Neuronal stem cell (in vitro differentiated cells): ENCODE measurements at regions not wholly inside any gene's neighbourhood (a gene's known extent, or its start where the extent isn't known, plus 50 kb on each side); places are given as distances from the start of the nearest gene placed in this dataset.

Source experiments
- DNase-seq: peaks from one replicate; pipeline ENCODE4 v3.0.0-alpha.2; 2013; ENCODE audit warnings: low spot score
- H2AFZ ChIP-seq: one replicate; pipeline ENCODE4 v1.6.1; 2013; ENCODE audit warnings: mild to moderate bottlenecking, low read length, inconsistent platforms
- H2AK5ac ChIP-seq: 2 replicates; pipeline ENCODE4 v1.6.1; 2013; ENCODE audit warnings: low read depth, mild to moderate bottlenecking, inconsistent platforms, low read length, moderate library complexity, mixed read lengths
- H2BK120ac ChIP-seq: 2 replicates; pipeline ENCODE4 v1.6.1; 2013; ENCODE audit warnings: low read depth, mild to moderate bottlenecking, inconsistent platforms, low read length, moderate library complexity, mixed read lengths
- H2BK12ac ChIP-seq: one replicate; pipeline ENCODE4 v1.6.1; 2013; ENCODE audit warnings: low read length, inconsistent platforms
- H2BK15ac ChIP-seq: 2 replicates; pipeline ENCODE4 v1.6.1; 2013; ENCODE audit warnings: mild to moderate bottlenecking, low read length, inconsistent platforms, mixed read lengths
- H2BK5ac ChIP-seq: one replicate; pipeline ENCODE4 v1.6.1; 2013; ENCODE audit warnings: inconsistent platforms, mild to moderate bottlenecking, low read length, moderate library complexity
- H3K14ac ChIP-seq: one replicate; pipeline ENCODE4 v1.6.1; 2013; ENCODE audit warnings: low read length, inconsistent platforms
- H3K18ac ChIP-seq: 2 replicates; pipeline ENCODE4 v1.6.1; 2013; ENCODE audit warnings: low read length, inconsistent platforms
- H3K23ac ChIP-seq: 2 replicates; pipeline ENCODE4 v1.6.1; 2013; ENCODE audit warnings: low read depth, mild to moderate bottlenecking, mixed read lengths, low read length, inconsistent platforms; ENCODE audit not compliant: poor library complexity
- H3K27ac ChIP-seq: replicated peaks from 3 replicates; pipeline ENCODE4 v1.5.1; 2013; ENCODE audit warnings: low read length, inconsistent platforms
- H3K27me3 ChIP-seq, 3 experiments: 2 replicates each; pipeline ENCODE4 v1.6.1; 2013; ENCODE audit warnings: low read length in 3 of 3, mild to moderate bottlenecking in 2 of 3, inconsistent platforms in 1 of 3, low read depth in 1 of 3, mixed read lengths in 1 of 3, moderate library complexity in 1 of 3; ENCODE audit not compliant: control insufficient read depth in 3 of 3, insufficient read depth in 3 of 3
- H3K36me3 ChIP-seq, 2 donors: replicated peaks in 1 of 2; 2 replicates each; pipeline ENCODE4 v1.6.1; 2013; ENCODE audit warnings: low read length in 2 of 2; ENCODE audit not compliant: control insufficient read depth in 2 of 2, insufficient read depth in 2 of 2
- H3K4ac ChIP-seq: 2 replicates; pipeline ENCODE4 v1.6.1; 2013; ENCODE audit warnings: inconsistent platforms, mild to moderate bottlenecking, low read length, moderate library complexity
- H3K4me1 ChIP-seq, 2 donors: 1 replicate in 1 of 2; 2 replicates in 1 of 2; pipeline ENCODE4 v1.6.1; 2013; ENCODE audit warnings: low read length in 2 of 2, low read depth in 1 of 2; ENCODE audit not compliant: control insufficient read depth in 2 of 2, insufficient read depth in 1 of 2
- H3K4me2 ChIP-seq: one replicate; pipeline ENCODE4 v1.6.1; 2013; ENCODE audit warnings: mild to moderate bottlenecking, low read length, inconsistent platforms; ENCODE audit not compliant: insufficient read depth, poor library complexity, severe bottlenecking
- H3K4me3 ChIP-seq, 2 donors: 2 replicates each; pipeline ENCODE4 v1.5.1; 2013; ENCODE audit warnings: low read length in 2 of 2, mild to moderate bottlenecking in 2 of 2, inconsistent platforms in 1 of 2, moderate library complexity in 1 of 2
- H3K79me1 ChIP-seq: one replicate; pipeline ENCODE4 v1.6.1; 2013; ENCODE audit warnings: low read depth, mild to moderate bottlenecking, inconsistent platforms, low read length, moderate library complexity
- H3K9ac ChIP-seq: one replicate; pipeline ENCODE4 v1.6.1; 2013; ENCODE audit warnings: mild to moderate bottlenecking, low read depth, low read length, inconsistent platforms; ENCODE audit not compliant: poor library complexity
- H3K9me3 ChIP-seq, 2 donors: replicated peaks in 1 of 2; 2 replicates each; pipeline versions ENCODE3 to v1.6.1; 2013; ENCODE audit warnings: low read length in 2 of 2, mild to moderate bottlenecking in 2 of 2, inconsistent platforms in 1 of 2, low read depth in 1 of 2, mixed read lengths in 1 of 2, moderate library complexity in 1 of 2; ENCODE audit not compliant: control insufficient read depth in 2 of 2, insufficient read depth in 1 of 2
- H4K8ac ChIP-seq: one replicate; pipeline ENCODE4 v1.6.1; 2013; ENCODE audit warnings: low read depth, mild to moderate bottlenecking, inconsistent platforms, low read length, moderate library complexity
- H4K91ac ChIP-seq: one replicate; pipeline ENCODE4 v1.6.1; 2013; ENCODE audit warnings: low read length, low read depth, mild to moderate bottlenecking, inconsistent platforms; ENCODE audit not compliant: poor library complexity
- WGBS, 2 donors: extraction: QIAGEN DNeasy Blood & Tissue Kit; methylation state at CpG; one replicate each; pipeline ENCODE4 v1.1.7; 2013; ENCODE audit warnings: missing lambda C conversion rate in 2 of 2, mixed read lengths in 1 of 2; ENCODE audit not compliant: insufficient read length in 2 of 2, insufficient replicate concordance in 1 of 2; ENCODE audit errors: extremely low coverage in 2 of 2; 5-methylcytosine and 5-hydroxymethylcytosine counted together

DNA sequence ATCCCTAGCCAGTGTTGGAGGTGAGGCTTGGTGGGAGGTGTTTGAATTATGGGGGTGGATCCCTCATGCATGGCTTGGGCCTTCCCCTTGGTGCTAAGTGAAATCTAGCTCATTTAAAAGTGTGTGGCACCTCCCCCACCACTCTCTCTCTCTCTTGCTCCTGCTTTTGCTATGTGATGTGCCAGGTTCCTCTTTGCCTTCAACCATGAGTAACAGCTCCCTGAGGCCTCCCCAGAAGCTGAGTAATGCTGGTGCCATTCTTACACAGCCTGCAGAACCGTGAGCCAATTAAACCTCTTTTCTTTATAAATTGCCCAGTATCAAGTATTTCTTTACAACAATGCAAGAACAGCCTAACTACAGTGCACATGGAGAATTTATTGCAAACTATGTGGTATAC lies 188.8 kb upstream of the POT1 start:
- WGBS, 2 donors, result no CpG with 5 or more reads among the region's 1 CpG
- DNase-seq, result no peak
- Histone ChIP-seq H3K14ac (no peak overlapping the region), H4K91ac (no peak overlapping the region), H3K18ac (no peak overlapping the region), H2AFZ (no peak overlapping the region), H3K9ac (no peak overlapping the region), H2BK15ac (no peak overlapping the region), H3K36me3 (no peaks in the 10 kb centered on the region), H3K27ac (no peak overlapping the region), H2BK12ac (no peak overlapping the region), H2BK5ac (no peak overlapping the region), H3K27me3 (no peaks in the 10 kb centered on the region), H2AK5ac (no peak overlapping the region), H3K9me3 (no peaks in the 10 kb centered on the region), H3K23ac (no peak overlapping the region), H3K4me3 (no peak overlapping the region), H4K8ac (no peak overlapping the region), H3K4me2 (no peak overlapping the region), H2BK120ac (no peak overlapping the region), H3K4me1 (peaks cover 0 to 3% of the 10 kb centered on the region in 2 donors), H3K79me1 (no peaks in the 10 kb centered on the region), H3K4ac (no peak overlapping the region)

DNA sequence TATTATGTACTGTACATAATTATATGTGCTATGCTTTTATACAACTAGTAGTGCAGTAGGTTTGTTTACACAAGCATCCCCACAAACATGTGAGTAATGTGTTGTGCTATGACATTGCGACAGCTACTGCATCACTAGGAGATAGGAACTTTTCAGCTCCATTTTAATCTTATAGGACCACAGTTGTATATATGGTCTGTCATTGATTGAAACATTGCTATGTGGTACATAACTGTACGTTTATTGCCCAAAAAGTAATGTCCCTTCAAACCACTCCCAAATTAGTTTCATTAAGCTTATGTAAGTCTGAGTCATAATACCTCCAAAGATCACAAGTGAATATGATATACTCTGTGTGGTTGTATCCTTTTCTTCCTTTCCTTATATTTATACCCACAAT lies 183.2 kb upstream of the POT1 start:
- DNase-seq, result no peak
- H4K8ac ChIP-seq, result no peak overlapping the region
- no peak overlapping the region for H2AFZ ChIP-seq
- no peaks in the 10 kb centered on the region for H3K27me3 ChIP-seq
- H2BK15ac ChIP-seq, result no peak overlapping the region
- H2AK5ac ChIP-seq, result no peak overlapping the region
- no peaks in the 10 kb centered on the region for H3K79me1 ChIP-seq
- H4K91ac ChIP-seq, result no peak overlapping the region
- H3K18ac ChIP-seq, result no peak overlapping the region
- no peak overlapping the region for H3K4me3 ChIP-seq
- no peak overlapping the region for H3K23ac ChIP-seq
- H2BK120ac ChIP-seq, result no peak overlapping the region
- H3K9ac ChIP-seq, result no peak overlapping the region
- H3K27ac ChIP-seq, result no peak overlapping the region
- H2BK5ac ChIP-seq, result no peak overlapping the region
- WGBS, 2 donors, result no CpG with 5 or more reads among the region's 2 CpGs
- H3K14ac ChIP-seq, result no peak overlapping the region
- no peaks in the 10 kb centered on the region for H3K4me1 ChIP-seq
- no peak overlapping the region for H3K4ac ChIP-seq
- no peaks in the 10 kb centered on the region for H3K9me3 ChIP-seq
- no peaks in the 10 kb centered on the region for H3K36me3 ChIP-seq
- H3K4me2 ChIP-seq, result no peak overlapping the region
- H2BK12ac ChIP-seq, result no peak overlapping the region

DNA sequence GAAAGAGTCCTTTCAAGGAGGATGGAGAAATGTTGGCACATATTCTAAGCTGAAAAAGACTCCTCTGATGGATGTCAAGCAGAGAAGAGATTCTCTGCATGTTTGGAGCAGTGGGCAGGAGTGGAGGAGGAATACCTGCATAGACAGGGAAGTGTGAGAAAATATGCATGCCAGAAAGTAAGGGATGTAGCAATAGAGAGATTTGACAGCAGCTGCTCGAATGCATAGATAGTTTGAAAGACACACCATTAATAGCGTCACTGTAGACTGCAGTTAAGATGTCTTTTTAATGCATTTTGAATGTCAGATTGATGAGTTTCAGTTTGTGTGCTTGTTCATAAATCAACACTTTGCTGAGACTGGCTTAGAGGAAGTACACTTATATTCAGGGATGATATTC lies 169.9 kb upstream of the POT1 start:
- Histone ChIP-seq H3K4me2 (no peak overlapping the region), H2AK5ac (no peak overlapping the region), H3K14ac (no peak overlapping the region), H3K79me1 (no peaks in the 10 kb centered on the region), H2BK12ac (no peak overlapping the region), H3K18ac (no peak overlapping the region), H2BK15ac (no peak overlapping the region), H3K4ac (no peak overlapping the region), H2BK120ac (no peak overlapping the region), H3K4me1 (no peaks in the 10 kb centered on the region), H3K36me3 (no peaks in the 10 kb centered on the region), H3K27me3 (no peaks in the 10 kb centered on the region), H4K91ac (no peak overlapping the region), H2BK5ac (no peak overlapping the region), H3K4me3 (no peak overlapping the region), H3K27ac (no peak overlapping the region), H2AFZ (no peak overlapping the region), H4K8ac (no peak overlapping the region), H3K23ac (no peak overlapping the region), H3K9me3 (no peaks in the 10 kb centered on the region), H3K9ac (no peak overlapping the region)
- DNase-seq, result no peak
- no CpG with 5 or more reads among the region's 2 CpGs for WGBS, 2 donors

DNA sequence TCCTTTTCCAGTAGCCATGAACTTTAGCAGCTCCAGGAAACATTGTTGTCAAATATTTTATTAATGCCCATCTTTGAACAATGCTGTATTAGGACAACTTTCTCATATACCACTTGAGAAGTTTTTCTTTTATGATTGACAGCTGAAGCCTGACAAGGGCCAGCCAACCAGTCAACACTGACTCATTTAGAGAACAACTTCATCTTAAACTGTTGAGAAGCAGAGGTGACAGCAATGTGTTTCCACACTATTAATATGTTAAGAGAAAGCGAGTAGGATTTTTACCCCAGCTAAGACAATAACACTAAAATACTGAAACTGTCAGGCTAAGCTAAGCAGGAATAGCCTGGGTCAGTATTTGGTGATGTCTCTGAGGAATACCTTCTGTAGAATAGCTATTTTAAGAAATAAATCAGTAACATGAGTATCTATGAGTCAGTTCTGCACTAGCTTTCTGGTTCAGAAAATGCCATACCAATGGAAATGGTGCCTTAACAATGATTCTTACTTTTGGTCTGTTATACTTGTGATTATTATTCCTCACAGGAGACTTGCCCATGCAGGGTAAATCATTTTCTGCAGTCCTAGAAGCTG lies 168.8 kb upstream of the POT1 start:
- H2BK5ac ChIP-seq, result no peak overlapping the region
- H4K8ac ChIP-seq, result no peak overlapping the region
- no peak overlapping the region for H2BK120ac ChIP-seq
- WGBS, 2 donors, result no CpG with 5 or more reads among the region's 1 CpG
- H3K79me1 ChIP-seq, result no peaks in the 10 kb centered on the region
- H2AK5ac ChIP-seq, result no peak overlapping the region
- H3K23ac ChIP-seq, result no peak overlapping the region
- H3K4me2 ChIP-seq, result no peak overlapping the region
- no peak overlapping the region for H3K14ac ChIP-seq
- no peak overlapping the region for H3K9ac ChIP-seq
- H2BK15ac ChIP-seq, result no peak overlapping the region
- no peak overlapping the region for H3K4me3 ChIP-seq
- no peak overlapping the region for H4K91ac ChIP-seq
- no peaks in the 10 kb centered on the region for H3K9me3 ChIP-seq
- no peaks in the 10 kb centered on the region for H3K4me1 ChIP-seq
- DNase-seq, result no peak
- H3K27me3 ChIP-seq, result no peaks in the 10 kb centered on the region
- H2AFZ ChIP-seq, result no peak overlapping the region
- H3K36me3 ChIP-seq, result no peaks in the 10 kb centered on the region
- no peak overlapping the region for H3K4ac ChIP-seq
- H3K27ac ChIP-seq, result no peak overlapping the region
- no peak overlapping the region for H3K18ac ChIP-seq
- H2BK12ac ChIP-seq, result no peak overlapping the region
